ENCODE measurements at regions not wholly inside any gene's neighbourhood (a gene's known extent, or its start where the extent isn't known, plus 50 kb on each side); places are given as distances from the start of the nearest gene placed in this dataset.

GRCh38 chr18:25661831-25662230 lies 309.9 kb upstream of the ZNF521 start:
- FAIRE-seq (no peak), DNase-seq (ENCODE audit: low read depth in 1 of 2, low spot score in 1 of 2) (no peak), ATAC-seq (no peak)
- H3K4me2 ChIP-seq, result no peak overlapping the region
- ChIA-PET CTCF (no interaction called here), POLR2A (no interaction called here)
- 4% methylated on average over 6 of the region's 6 CpGs for WGBS (ENCODE audit: missing lambda C conversion rate)
- no peaks in the 10 kb centered on the region for H3K4me1 ChIP-seq
- H3K9me3 ChIP-seq, result no peaks in the 10 kb centered on the region
- H3K4me3 ChIP-seq, result no peak overlapping the region
- no peak for TF ChIP-seq SREBF2 (IDR thresholded peaks at IDR 0.05)
- TF ChIP-seq HOXB5 (CRISPR knock-in tag; IDR thresholded peaks at IDR 0.05), result no peak
- no peak for TF ChIP-seq ZC3H11A (IDR thresholded peaks at IDR 0.05)
- no peak for TF ChIP-seq FOSB (CRISPR knock-in tag; IDR thresholded peaks at IDR 0.05)
- no peak for TF ChIP-seq SMC3 (IDR thresholded peaks at IDR 0.05)
- TF ChIP-seq HMGXB4 (CRISPR knock-in tag; IDR thresholded peaks at IDR 0.05; ENCODE audit: borderline replicate concordance), result no peak
- no peak for TF ChIP-seq ATOH8 (CRISPR knock-in tag; IDR thresholded peaks at IDR 0.05; ENCODE audit: low read depth)
- TF ChIP-seq NFE2L2 (conservative IDR thresholded peaks at IDR 0.05; ENCODE audit: low read length), result no peak
- TF ChIP-seq RCOR1 (IDR thresholded peaks at IDR 0.05; ENCODE audit: low read depth, low read length), result no peak
- no peak for TF ChIP-seq CHD2 (IDR thresholded peaks at IDR 0.05; ENCODE audit: low read length, partially characterized antibody)
- TF ChIP-seq EHMT2 (IDR thresholded peaks at IDR 0.05; ENCODE audit: low read depth), result no peak
- TF ChIP-seq POLR2A (IDR thresholded peaks at IDR 0.05; ENCODE audit: low read length), result no peak
- no peak for TF ChIP-seq JUN (IDR thresholded peaks at IDR 0.05)
- TF ChIP-seq, protein P1, sequence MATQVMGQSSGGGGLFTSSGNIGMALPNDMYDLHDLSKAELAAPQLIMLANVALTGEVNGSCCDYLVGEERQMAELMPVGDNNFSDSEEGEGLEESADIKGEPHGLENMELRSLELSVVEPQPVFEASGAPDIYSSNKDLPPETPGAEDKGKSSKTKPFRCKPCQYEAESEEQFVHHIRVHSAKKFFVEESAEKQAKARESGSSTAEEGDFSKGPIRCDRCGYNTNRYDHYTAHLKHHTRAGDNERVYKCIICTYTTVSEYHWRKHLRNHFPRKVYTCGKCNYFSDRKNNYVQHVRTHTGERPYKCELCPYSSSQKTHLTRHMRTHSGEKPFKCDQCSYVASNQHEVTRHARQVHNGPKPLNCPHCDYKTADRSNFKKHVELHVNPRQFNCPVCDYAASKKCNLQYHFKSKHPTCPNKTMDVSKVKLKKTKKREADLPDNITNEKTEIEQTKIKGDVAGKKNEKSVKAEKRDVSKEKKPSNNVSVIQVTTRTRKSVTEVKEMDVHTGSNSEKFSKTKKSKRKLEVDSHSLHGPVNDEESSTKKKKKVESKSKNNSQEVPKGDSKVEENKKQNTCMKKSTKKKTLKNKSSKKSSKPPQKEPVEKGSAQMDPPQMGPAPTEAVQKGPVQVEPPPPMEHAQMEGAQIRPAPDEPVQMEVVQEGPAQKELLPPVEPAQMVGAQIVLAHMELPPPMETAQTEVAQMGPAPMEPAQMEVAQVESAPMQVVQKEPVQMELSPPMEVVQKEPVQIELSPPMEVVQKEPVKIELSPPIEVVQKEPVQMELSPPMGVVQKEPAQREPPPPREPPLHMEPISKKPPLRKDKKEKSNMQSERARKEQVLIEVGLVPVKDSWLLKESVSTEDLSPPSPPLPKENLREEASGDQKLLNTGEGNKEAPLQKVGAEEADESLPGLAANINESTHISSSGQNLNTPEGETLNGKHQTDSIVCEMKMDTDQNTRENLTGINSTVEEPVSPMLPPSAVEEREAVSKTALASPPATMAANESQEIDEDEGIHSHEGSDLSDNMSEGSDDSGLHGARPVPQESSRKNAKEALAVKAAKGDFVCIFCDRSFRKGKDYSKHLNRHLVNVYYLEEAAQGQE (IDR thresholded peaks at IDR 0.05), result no peak
- TF ChIP-seq, protein P2, sequence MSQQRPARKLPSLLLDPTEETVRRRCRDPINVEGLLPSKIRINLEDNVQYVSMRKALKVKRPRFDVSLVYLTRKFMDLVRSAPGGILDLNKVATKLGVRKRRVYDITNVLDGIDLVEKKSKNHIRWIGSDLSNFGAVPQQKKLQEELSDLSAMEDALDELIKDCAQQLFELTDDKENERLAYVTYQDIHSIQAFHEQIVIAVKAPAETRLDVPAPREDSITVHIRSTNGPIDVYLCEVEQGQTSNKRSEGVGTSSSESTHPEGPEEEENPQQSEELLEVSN (IDR thresholded peaks at IDR 0.05; ENCODE audit: borderline replicate concordance, low read depth), result no peak
- TF ChIP-seq RAD21 (conservative IDR thresholded peaks at IDR 0.05 in 1 of 2, IDR thresholded peaks at IDR 0.05 in 1 of 2), result no peak
- H3K27ac ChIP-seq, result no peak overlapping the region

GRCh38 chr18:25659541-25659940 lies 307.6 kb upstream of the ZNF521 start:
- ChIA-PET CTCF (no interaction called here), POLR2A (no interaction called here)
- Histone ChIP-seq H3K4me3 (no peak overlapping the region), H3K4me2 (no peak overlapping the region), H3K27ac (no peak overlapping the region), H3K9me3 (no peaks in the 10 kb centered on the region), H3K4me1 (no peaks in the 10 kb centered on the region)
- ATAC-seq (no peak), DNase-seq (ENCODE audit: low read depth in 1 of 2, low spot score in 1 of 2) (no peak), FAIRE-seq (no peak)
- WGBS (ENCODE audit: missing lambda C conversion rate), result 28% methylated on average over 6 of the region's 6 CpGs
- TF ChIP-seq RARB (CRISPR knock-in tag; IDR thresholded peaks at IDR 0.05) (no peak), SMC3 (IDR thresholded peaks at IDR 0.05) (no peak), HES2 (IDR thresholded peaks at IDR 0.05) (no peak), NR3C1 (IDR thresholded peaks at IDR 0.05) (no peak), HEYL (CRISPR knock-in tag; IDR thresholded peaks at IDR 0.05) (no peak), CBX2 (IDR thresholded peaks at IDR 0.05; ENCODE audit: borderline replicate concordance, low read depth) (no peak), EHMT2 (IDR thresholded peaks at IDR 0.05; ENCODE audit: low read depth) (no peak), GATA3 (IDR thresholded peaks at IDR 0.05; ENCODE audit: borderline replicate concordance) (no peak), CEBPB (IDR thresholded peaks at IDR 0.05) (no peak), HMGXB4 (CRISPR knock-in tag; IDR thresholded peaks at IDR 0.05; ENCODE audit: borderline replicate concordance) (no peak), MAFK (IDR thresholded peaks at IDR 0.05; ENCODE audit: partially characterized antibody) (no peak)
- TF ChIP-seq, protein P3, sequence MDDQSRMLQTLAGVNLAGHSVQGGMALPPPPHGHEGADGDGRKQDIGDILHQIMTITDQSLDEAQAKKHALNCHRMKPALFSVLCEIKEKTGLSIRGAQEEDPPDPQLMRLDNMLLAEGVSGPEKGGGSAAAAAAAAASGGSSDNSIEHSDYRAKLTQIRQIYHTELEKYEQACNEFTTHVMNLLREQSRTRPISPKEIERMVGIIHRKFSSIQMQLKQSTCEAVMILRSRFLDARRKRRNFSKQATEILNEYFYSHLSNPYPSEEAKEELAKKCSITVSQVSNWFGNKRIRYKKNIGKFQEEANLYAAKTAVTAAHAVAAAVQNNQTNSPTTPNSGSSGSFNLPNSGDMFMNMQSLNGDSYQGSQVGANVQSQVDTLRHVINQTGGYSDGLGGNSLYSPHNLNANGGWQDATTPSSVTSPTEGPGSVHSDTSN (IDR thresholded peaks at IDR 0.05), result no peak

Measured in A549 (cell line).